GM21717 (cell line): ENCODE measurements at regions not wholly inside any gene's neighbourhood (a gene's known extent, or its start where the extent isn't known, plus 50 kb on each side); places are given as distances from the start of the nearest gene placed in this dataset.

ENCODE experiments used
- ATAC-seq: cut with Tn5 transposase; IDR thresholded peaks from one replicate; pipeline ENCODE4 v1.9.1; 2021; ENCODE audit warnings: mild to moderate bottlenecking, moderate library complexity; ENCODE audit not compliant: unreplicated experiment

GRCh38 chr10:121405953-121406352 lies 192.3 kb downstream of the FGFR2 start:
- ATAC-seq, result no peak

- ATAC-seq, result no peak
Observed at GRCh38 chr10:121406823-121407545, 191.3 kb downstream of the FGFR2 start.

- no peak for ATAC-seq
Observed at GRCh38 chr10:121409466-121410104, 188.7 kb downstream of the FGFR2 start.

GRCh38 chr10:121411004-121411403 lies 187.2 kb downstream of the FGFR2 start:
- no peak for ATAC-seq

GRCh38 chr10:121413951-121414350 lies 184.3 kb downstream of the FGFR2 start:
- ATAC-seq, result no peak

GRCh38 chr10:121414366-121415062 lies 183.7 kb downstream of the FGFR2 start:
- no peak for ATAC-seq

- no peak for ATAC-seq
Observed at GRCh38 chr10:121415063-121415399, 183.2 kb downstream of the FGFR2 start.

- ATAC-seq, result no peak
Observed at GRCh38 chr10:121416071-121416470, 182.2 kb downstream of the FGFR2 start.

- ATAC-seq, result no peak
Observed at GRCh38 chr10:121417298-121417697, 180.9 kb downstream of the FGFR2 start.

GRCh38 chr10:121418126-121418777 lies 180.0 kb downstream of the FGFR2 start:
- ATAC-seq, result no peak

- ATAC-seq, result no peak
Observed at GRCh38 chr10:121420006-121420405, 178.2 kb downstream of the FGFR2 start.

- no peak for ATAC-seq
Observed at GRCh38 chr10:121422096-121422495, 176.1 kb downstream of the FGFR2 start.

- ATAC-seq, result no peak
Observed at GRCh38 chr10:121425623-121426022, 172.6 kb downstream of the FGFR2 start.

- ATAC-seq, result no peak
Observed at GRCh38 chr10:121426307-121426706, 171.9 kb downstream of the FGFR2 start.
